Neuronal stem cell (in vitro differentiated cells): ENCODE measurements at regions not wholly inside any gene's neighbourhood (a gene's known extent, or its start where the extent isn't known, plus 50 kb on each side); places are given as distances from the start of the nearest gene placed in this dataset.

Experiments used
- DNase-seq: peaks from one replicate; pipeline ENCODE4 v3.0.0-alpha.2; 2013; ENCODE audit warnings: low spot score
- H2AFZ ChIP-seq: one replicate; pipeline ENCODE4 v1.6.1; 2013; ENCODE audit warnings: mild to moderate bottlenecking, low read length, inconsistent platforms
- H2AK5ac ChIP-seq: 2 replicates; pipeline ENCODE4 v1.6.1; 2013; ENCODE audit warnings: low read depth, mild to moderate bottlenecking, inconsistent platforms, low read length, moderate library complexity, mixed read lengths
- H2BK120ac ChIP-seq: 2 replicates; pipeline ENCODE4 v1.6.1; 2013; ENCODE audit warnings: low read depth, mild to moderate bottlenecking, inconsistent platforms, low read length, moderate library complexity, mixed read lengths
- H2BK12ac ChIP-seq: one replicate; pipeline ENCODE4 v1.6.1; 2013; ENCODE audit warnings: low read length, inconsistent platforms
- H2BK15ac ChIP-seq: 2 replicates; pipeline ENCODE4 v1.6.1; 2013; ENCODE audit warnings: mild to moderate bottlenecking, low read length, inconsistent platforms, mixed read lengths
- H2BK5ac ChIP-seq: one replicate; pipeline ENCODE4 v1.6.1; 2013; ENCODE audit warnings: inconsistent platforms, mild to moderate bottlenecking, low read length, moderate library complexity
- H3K14ac ChIP-seq: one replicate; pipeline ENCODE4 v1.6.1; 2013; ENCODE audit warnings: low read length, inconsistent platforms
- H3K18ac ChIP-seq: 2 replicates; pipeline ENCODE4 v1.6.1; 2013; ENCODE audit warnings: low read length, inconsistent platforms
- H3K23ac ChIP-seq: 2 replicates; pipeline ENCODE4 v1.6.1; 2013; ENCODE audit warnings: low read depth, mild to moderate bottlenecking, mixed read lengths, low read length, inconsistent platforms; ENCODE audit not compliant: poor library complexity
- H3K27ac ChIP-seq: replicated peaks from 3 replicates; pipeline ENCODE4 v1.5.1; 2013; ENCODE audit warnings: low read length, inconsistent platforms
- H3K27me3 ChIP-seq, 3 experiments: 2 replicates each; pipeline ENCODE4 v1.6.1; 2013; ENCODE audit warnings: low read length in 3 of 3, mild to moderate bottlenecking in 2 of 3, inconsistent platforms in 1 of 3, low read depth in 1 of 3, mixed read lengths in 1 of 3, moderate library complexity in 1 of 3; ENCODE audit not compliant: control insufficient read depth in 3 of 3, insufficient read depth in 3 of 3
- H3K36me3 ChIP-seq, 2 donors: replicated peaks in 1 of 2; 2 replicates each; pipeline ENCODE4 v1.6.1; 2013; ENCODE audit warnings: low read length in 2 of 2; ENCODE audit not compliant: control insufficient read depth in 2 of 2, insufficient read depth in 2 of 2
- H3K4ac ChIP-seq: 2 replicates; pipeline ENCODE4 v1.6.1; 2013; ENCODE audit warnings: inconsistent platforms, mild to moderate bottlenecking, low read length, moderate library complexity
- H3K4me1 ChIP-seq, 2 donors: 1 replicate in 1 of 2; 2 replicates in 1 of 2; pipeline ENCODE4 v1.6.1; 2013; ENCODE audit warnings: low read length in 2 of 2, low read depth in 1 of 2; ENCODE audit not compliant: control insufficient read depth in 2 of 2, insufficient read depth in 1 of 2
- H3K4me2 ChIP-seq: one replicate; pipeline ENCODE4 v1.6.1; 2013; ENCODE audit warnings: mild to moderate bottlenecking, low read length, inconsistent platforms; ENCODE audit not compliant: insufficient read depth, poor library complexity, severe bottlenecking
- H3K4me3 ChIP-seq, 2 donors: 2 replicates each; pipeline ENCODE4 v1.5.1; 2013; ENCODE audit warnings: low read length in 2 of 2, mild to moderate bottlenecking in 2 of 2, inconsistent platforms in 1 of 2, moderate library complexity in 1 of 2
- H3K79me1 ChIP-seq: one replicate; pipeline ENCODE4 v1.6.1; 2013; ENCODE audit warnings: low read depth, mild to moderate bottlenecking, inconsistent platforms, low read length, moderate library complexity
- H3K9ac ChIP-seq: one replicate; pipeline ENCODE4 v1.6.1; 2013; ENCODE audit warnings: mild to moderate bottlenecking, low read depth, low read length, inconsistent platforms; ENCODE audit not compliant: poor library complexity
- H3K9me3 ChIP-seq, 2 donors: replicated peaks in 1 of 2; 2 replicates each; pipeline versions ENCODE3 to v1.6.1; 2013; ENCODE audit warnings: low read length in 2 of 2, mild to moderate bottlenecking in 2 of 2, inconsistent platforms in 1 of 2, low read depth in 1 of 2, mixed read lengths in 1 of 2, moderate library complexity in 1 of 2; ENCODE audit not compliant: control insufficient read depth in 2 of 2, insufficient read depth in 1 of 2
- H4K8ac ChIP-seq: one replicate; pipeline ENCODE4 v1.6.1; 2013; ENCODE audit warnings: low read depth, mild to moderate bottlenecking, inconsistent platforms, low read length, moderate library complexity
- H4K91ac ChIP-seq: one replicate; pipeline ENCODE4 v1.6.1; 2013; ENCODE audit warnings: low read length, low read depth, mild to moderate bottlenecking, inconsistent platforms; ENCODE audit not compliant: poor library complexity
- WGBS, 2 donors: extraction: QIAGEN DNeasy Blood & Tissue Kit; methylation state at CpG; one replicate each; pipeline ENCODE4 v1.1.7; 2013; ENCODE audit warnings: missing lambda C conversion rate in 2 of 2, mixed read lengths in 1 of 2; ENCODE audit not compliant: insufficient read length in 2 of 2, insufficient replicate concordance in 1 of 2; ENCODE audit errors: extremely low coverage in 2 of 2; 5-methylcytosine and 5-hydroxymethylcytosine counted together

DNA sequence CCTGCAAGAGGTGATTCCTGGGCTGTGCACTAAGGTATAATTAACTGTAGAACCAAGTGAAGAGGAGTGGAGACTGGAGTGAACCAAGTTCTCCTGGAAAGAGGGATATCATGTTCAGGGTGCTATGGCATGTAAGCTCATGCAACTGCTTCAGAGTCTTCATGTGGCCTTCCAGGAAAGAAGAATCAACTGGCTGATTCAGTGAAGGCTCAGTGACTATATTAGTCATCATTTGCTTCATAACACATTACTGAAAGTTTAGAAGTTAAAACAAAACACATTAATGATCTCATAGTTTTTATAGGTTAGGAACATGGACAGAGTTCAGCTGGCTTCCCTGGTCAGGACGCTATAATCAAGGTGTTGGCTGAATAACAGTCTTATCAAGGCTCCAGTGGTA lies 1200.8 kb upstream of the GYPC start:
- Histone ChIP-seq H3K4ac (no peak overlapping the region), H3K27me3 (no peaks in the 10 kb centered on the region), H2BK15ac (no peak overlapping the region), H4K8ac (no peak overlapping the region), H3K18ac (no peak overlapping the region), H3K4me2 (no peak overlapping the region), H3K4me1 (no peaks in the 10 kb centered on the region), H2BK120ac (no peak overlapping the region), H3K27ac (no peak overlapping the region), H2AK5ac (no peak overlapping the region), H3K9me3 (no peaks in the 10 kb centered on the region), H3K14ac (no peak overlapping the region), H3K9ac (no peak overlapping the region), H2AFZ (no peak overlapping the region), H2BK12ac (no peak overlapping the region), H3K79me1 (no peaks in the 10 kb centered on the region), H3K36me3 (no peaks in the 10 kb centered on the region), H3K23ac (no peak overlapping the region), H2BK5ac (no peak overlapping the region), H3K4me3 (no peak overlapping the region), H4K91ac (no peak overlapping the region)
- no CpG with 5 or more reads among the region's 1 CpG for WGBS, 2 donors
- DNase-seq: no peak

- Histone ChIP-seq H3K27ac (no peak overlapping the region), H4K8ac (no peak overlapping the region)
- WGBS, 2 donors: no CpG with 5 or more reads among the region's 3 CpGs
Observed at GRCh38 chr2:125456693-125457363, 1199.1 kb upstream of the GYPC start.

DNA sequence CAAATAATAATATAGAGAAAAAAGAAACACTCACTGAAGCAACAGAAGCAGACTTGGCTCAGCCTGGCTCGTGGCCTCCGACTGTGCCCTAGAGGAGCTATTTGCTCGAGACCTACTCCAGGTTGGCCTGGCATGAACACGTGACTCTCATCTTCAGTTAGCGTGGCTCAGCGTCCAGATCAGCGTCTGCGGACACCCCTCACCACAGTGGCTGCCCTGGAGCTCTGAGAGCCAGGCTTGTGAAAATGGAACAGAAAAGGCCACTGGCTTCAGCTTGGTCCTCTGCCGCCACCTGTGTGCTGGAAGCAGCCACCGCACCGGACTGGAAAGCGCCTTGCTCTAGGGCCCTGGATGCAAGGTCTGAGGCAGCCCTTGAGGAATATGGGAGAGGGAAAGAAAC lies 1184.0 kb upstream of the GYPC start:
- H3K4me3 ChIP-seq: no peak overlapping the region
- no peak overlapping the region for H3K27ac ChIP-seq
- no peaks in the 10 kb centered on the region for H3K4me1 ChIP-seq
- H4K8ac ChIP-seq: no peak overlapping the region
- no peak overlapping the region for H3K9ac ChIP-seq
- no peak overlapping the region for H3K4ac ChIP-seq
- H2BK15ac ChIP-seq: no peak overlapping the region
- H3K27me3 ChIP-seq: no peaks in the 10 kb centered on the region
- no peak overlapping the region for H2BK12ac ChIP-seq
- H3K18ac ChIP-seq: peak overlapping the region; percentile 72
- H2BK5ac ChIP-seq: no peak overlapping the region
- H3K79me1 ChIP-seq: peaks cover 2% of the 10 kb centered on the region
- H3K23ac ChIP-seq: no peak overlapping the region
- no CpG with 5 or more reads among the region's 12 CpGs for WGBS, 2 donors
- no peaks in the 10 kb centered on the region for H3K9me3 ChIP-seq
- peak overlapping the region; percentile 64 for H3K14ac ChIP-seq
- H3K36me3 ChIP-seq: no peaks in the 10 kb centered on the region
- H2AFZ ChIP-seq: no peak overlapping the region
- H4K91ac ChIP-seq: no peak overlapping the region
- no peak overlapping the region for H3K4me2 ChIP-seq
- H2AK5ac ChIP-seq: no peak overlapping the region
- H2BK120ac ChIP-seq: no peak overlapping the region
- DNase-seq: peak; percentile 8

More at GRCh38 chr2:125456693-125457363, 1199.1 kb upstream of the GYPC start:
- Histone ChIP-seq H2AK5ac (no peak overlapping the region), H3K4me2 (no peak overlapping the region), H4K91ac (no peak overlapping the region), H2BK12ac (no peak overlapping the region), H3K4me3 (no peak overlapping the region), H2BK120ac (no peak overlapping the region), H3K23ac (no peak overlapping the region), H3K4me1 (no peaks in the 10 kb centered on the region), H3K27me3 (no peaks in the 10 kb centered on the region), H3K18ac (no peak overlapping the region), H3K9ac (no peak overlapping the region), H3K14ac (no peak overlapping the region), H3K79me1 (no peaks in the 10 kb centered on the region), H3K36me3 (no peaks in the 10 kb centered on the region), H2AFZ (no peak overlapping the region), H2BK5ac (no peak overlapping the region), H3K4ac (no peak overlapping the region), H2BK15ac (no peak overlapping the region), H3K9me3 (no peaks in the 10 kb centered on the region)
- no peak for DNase-seq

DNA sequence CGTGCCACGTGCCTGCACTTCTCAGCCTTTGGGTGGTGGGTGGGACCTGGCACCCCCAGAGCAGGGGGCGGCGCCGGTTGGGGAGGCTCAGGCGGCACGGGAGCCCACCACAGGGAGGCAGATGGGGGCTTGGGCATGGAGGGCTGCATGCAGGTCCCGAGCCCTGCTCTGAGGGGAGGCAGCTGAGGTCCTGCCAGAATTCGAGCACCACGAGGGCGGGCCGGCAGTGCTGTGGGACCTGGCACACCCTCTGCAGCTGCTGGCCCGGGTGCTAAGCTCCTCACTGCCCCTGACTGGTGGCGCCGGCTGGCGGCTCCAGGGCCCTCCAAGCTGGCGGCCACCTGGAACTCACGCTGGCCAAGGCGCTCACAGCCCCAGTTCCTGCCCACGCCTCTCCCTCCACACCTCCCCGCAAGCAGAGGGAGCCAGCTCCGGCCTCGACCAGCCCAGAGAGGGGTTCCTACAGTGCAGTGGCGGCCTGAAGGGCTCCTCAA lies 1176.8 kb upstream of the GYPC start:
- WGBS, 2 donors: no CpG with 5 or more reads among the region's 24 CpGs

More for the DNA sequence above, 1176.8 kb upstream of the GYPC start:
- Histone ChIP-seq H3K4me1 (no peaks in the 10 kb centered on the region), H2AFZ (no peak overlapping the region), H4K8ac (peak overlapping the region; percentile 65), H3K9me3 (no peaks in the 10 kb centered on the region), H2BK12ac (no peak overlapping the region), H2BK15ac (no peak overlapping the region), H3K18ac (peak overlapping the region; percentile 48), H2AK5ac (no peak overlapping the region), H2BK5ac (no peak overlapping the region), H3K4me3 (no peak overlapping the region), H3K27ac (no peak overlapping the region), H4K91ac (no peak overlapping the region), H3K9ac (no peak overlapping the region), H3K79me1 (peaks cover 2% of the 10 kb centered on the region), H3K14ac (no peak overlapping the region), H3K23ac (peak overlapping the region; percentile 43), H3K4ac (no peak overlapping the region), H3K27me3 (no peaks in the 10 kb centered on the region), H3K36me3 (no peaks in the 10 kb centered on the region), H2BK120ac (no peak overlapping the region), H3K4me2 (no peak overlapping the region)
- no peak for DNase-seq
